GM12878 (cell line): ENCODE measurements at regions not wholly inside any gene's neighbourhood (a gene's known extent, or its start where the extent isn't known, plus 50 kb on each side); places are given as distances from the start of the nearest gene placed in this dataset.

Experiments
- ATAC-seq: fragments of 200-7000 bp; cut with Tn5 transposase; 3 replicates; pipeline ENCODE4 v1.9.1; 2020; ENCODE audit warnings: mild to moderate bottlenecking, moderate library complexity
- BruUV-seq: library from RNA; stranded (reverse); fragments of 400-500 nt; replicated peaks from 2 replicates; lab custom pipeline; 2021; lab: Mats Ljungman, UMichigan
- CTCF ChIA-PET: fragments of 300-600 bp; sonication (Branson Sonifier 250); formaldehyde crosslinking; extraction: SDS; loops from one replicate; lab custom pipeline; 2021; ENCODE audit warnings: inconsistent platforms; lab: Yijun Ruan, JAX
- POLR2A ChIA-PET: fragments of 350-600 bp; formaldehyde crosslinking; extraction: SDS; loops from one replicate; lab custom pipeline; 2021; ENCODE audit warnings: inconsistent platforms; lab: Charles Lee
- RAD21 ChIA-PET: fragments of 300-600 bp; sonication (Branson Sonifier 250); formaldehyde crosslinking; loops from one replicate; lab custom pipeline; 2023; ENCODE audit warnings: antibody characterized with exemption; ENCODE audit not compliant: unreplicated experiment; lab: Charles Lee
- SMC1A ChIA-PET: fragments of 300-600 bp; sonication (Branson Sonifier 250); formaldehyde crosslinking; loops from one replicate; lab custom pipeline; 2023; ENCODE audit not compliant: unreplicated experiment, uncharacterized antibody; lab: Charles Lee
- DNase-seq: peaks from one replicate; pipeline ENCODE4 v3.0.0-alpha.2; 2011; ENCODE audit warnings: low read depth, low spot score
- FAIRE-seq: peaks from 3 replicates; lab custom pipeline; 2011; peaks lifted over from hg19 to GRCh38; lab: Jason Lieb, UNC
- H2AFZ ChIP-seq: 2 replicates; pipeline ENCODE4 v1.6.0; 2011; ENCODE audit warnings: low read depth, low read length, control low read depth; ENCODE audit not compliant: control insufficient read depth
- H3K27ac ChIP-seq: 2 replicates; pipeline ENCODE4 v1.5.1; 2011; ENCODE audit warnings: control low read depth; ENCODE audit not compliant: control insufficient read depth, insufficient read depth
- H3K27me3 ChIP-seq, 2 experiments: replicated peaks in 1 of 2; 2 replicates each; pipeline versions ENCODE4 v1.6.0 to v1.6.1; 2011; ENCODE audit warnings: low read length in 1 of 2; ENCODE audit not compliant: control insufficient read depth in 2 of 2, insufficient read depth in 2 of 2
- H3K36me3 ChIP-seq, 2 experiments: 2 replicates each; pipeline ENCODE4 v1.5.1; 2011; ENCODE audit warnings: low read length in 1 of 2; ENCODE audit not compliant: control insufficient read depth in 2 of 2, insufficient read depth in 2 of 2
- H3K4me1 ChIP-seq: 2 replicates; pipeline ENCODE4 v1.6.1; 2011; ENCODE audit warnings: mild to moderate bottlenecking, low read length, moderate library complexity, mixed read lengths; ENCODE audit not compliant: control insufficient read depth, insufficient read depth
- H3K4me2 ChIP-seq: 2 replicates; pipeline ENCODE4 v1.6.0; 2011; ENCODE audit warnings: control low read depth; ENCODE audit not compliant: control insufficient read depth, insufficient read depth
- H3K4me3 ChIP-seq: fragments of 200-600 bp; sonication (generic); 2 replicates; pipeline ENCODE4 v1.5.1; 2016
- H3K79me2 ChIP-seq: 2 replicates; pipeline ENCODE4 v1.6.0; 2011; ENCODE audit warnings: low read length; ENCODE audit not compliant: control insufficient read depth, insufficient read depth
- H3K9ac ChIP-seq: 2 replicates; pipeline ENCODE4 v1.8.0; 2011; ENCODE audit warnings: low read length, control low read depth, mixed read lengths; ENCODE audit not compliant: control insufficient read depth, insufficient read depth
- H3K9me3 ChIP-seq: replicated peaks from 3 replicates; pipeline ENCODE4 v1.5.1; 2011; ENCODE audit warnings: mild to moderate bottlenecking, low read length; ENCODE audit not compliant: control insufficient read depth, insufficient read depth
- H4K20me1 ChIP-seq: 2 replicates; pipeline ENCODE4 v1.6.0; 2011; ENCODE audit not compliant: control insufficient read depth, insufficient read depth
- CBX3 ChIP-seq: fragments of 200-600 bp; sonication (generic); IDR thresholded peaks from 2 replicates; pipeline ENCODE4 v1.6.1; 2016; ENCODE audit warnings: low read depth, borderline replicate concordance
- CREM ChIP-seq: IDR thresholded peaks from 2 replicates; pipeline ENCODE4 v1.6.1; 2014; ENCODE audit warnings: antibody characterized with exemption, low read depth
- ETV6 ChIP-seq, 2 experiments: fragments of 450-650 bp in 1 of 2; IDR thresholded peaks in 1 of 2; conservative IDR thresholded peaks in 1 of 2; 2 replicates each; pipeline ENCODE4 v1.6.1; 2014; ENCODE audit warnings: antibody characterized with exemption in 1 of 2, borderline replicate concordance in 1 of 2, low read depth in 1 of 2, mild to moderate bottlenecking in 1 of 2, moderate library complexity in 1 of 2
- HDAC6 ChIP-seq: fragments of 200-600 bp; sonication (generic); IDR thresholded peaks from one replicate; pipeline ENCODE4 v1.8.0; 2017; ENCODE audit warnings: antibody characterized with exemption; ENCODE audit not compliant: unreplicated experiment
- IRF3 ChIP-seq: fragments of 450-650 bp; IDR thresholded peaks from 2 replicates; pipeline ENCODE4 v1.6.1; 2014; ENCODE audit warnings: mild to moderate bottlenecking
- KDM1A ChIP-seq: fragments of 200-600 bp; sonication (generic); IDR thresholded peaks from 2 replicates; pipeline ENCODE4 v1.6.1; 2016; ENCODE audit warnings: borderline replicate concordance
- KLF5 ChIP-seq: fragments of 450-650 bp; IDR thresholded peaks from 2 replicates; pipeline ENCODE4 v1.6.1; 2014; ENCODE audit warnings: mild to moderate bottlenecking; ENCODE audit not compliant: partially characterized antibody
- NFYA ChIP-seq: IDR thresholded peaks from 2 replicates; pipeline ENCODE4 v1.6.1; 2011; ENCODE audit warnings: low read depth, mild to moderate bottlenecking, low read length, improper control_type of control experiment, borderline replicate concordance
- NR2C2 ChIP-seq: IDR thresholded peaks from 2 replicates; pipeline ENCODE4 v1.6.1; 2011; ENCODE audit warnings: borderline replicate concordance, low read depth; ENCODE audit not compliant: control insufficient read depth, insufficient read length
- POLR2A ChIP-seq: IDR thresholded peaks from 2 replicates; pipeline ENCODE4 v1.6.1; 2011; ENCODE audit warnings: low read depth, mild to moderate bottlenecking, low read length
- POLR2AphosphoS5 ChIP-seq: IDR thresholded peaks from 2 replicates; pipeline ENCODE4 v1.6.1; 2011; ENCODE audit warnings: mild to moderate bottlenecking, low read length, inconsistent platforms
- RAD51 ChIP-seq: fragments of 450-650 bp; IDR thresholded peaks from 2 replicates; pipeline ENCODE4 v1.6.1; 2016; ENCODE audit warnings: moderate library complexity, mild to moderate bottlenecking, inconsistent platforms
- SIN3A ChIP-seq: IDR thresholded peaks from 2 replicates; pipeline ENCODE4 v1.6.1; 2012; ENCODE audit warnings: low read depth, low read length, improper control_type of control experiment
- SIX5 ChIP-seq: IDR thresholded peaks from 2 replicates; pipeline ENCODE4 v1.6.1; 2011; ENCODE audit warnings: mild to moderate bottlenecking, low read depth, low read length, moderate library complexity; ENCODE audit not compliant: severe bottlenecking
- SP1 ChIP-seq: IDR thresholded peaks from one replicate; pipeline ENCODE4 v1.6.1; 2011; ENCODE audit warnings: low read depth, low read length
- SREBF1 ChIP-seq: IDR thresholded peaks from 2 replicates; pipeline ENCODE4 v1.6.1; 2012; ENCODE audit warnings: mild to moderate bottlenecking, low read length
- YY1 ChIP-seq: IDR thresholded peaks from 2 replicates; pipeline ENCODE4 v1.6.1; 2011; ENCODE audit warnings: low read depth, mild to moderate bottlenecking, low read length
- in situ Hi-C: fragments of 300-500 bp; cut with MboI; formaldehyde crosslinking; loops from 9 replicates; pipeline ENCODE4 v1.14.3; 2018; ENCODE audit warnings: mixed read lengths
- intact Hi-C: fragments of 100-400 bp; cut with micrococcal nuclease; formaldehyde crosslinking; loops from one replicate; pipeline ENCODE4 v1.14.2; 2022; ENCODE audit not compliant: unreplicated experiment
- TF ChIP-seq, protein P1 (sequence below): IDR thresholded peaks from 2 replicates; pipeline ENCODE4 v1.6.1; 2012; ENCODE audit warnings: improper control_type of control experiment, low read depth, low read length; ENCODE audit not compliant: insufficient replicate concordance
- TF ChIP-seq, protein P2 (sequence below): IDR thresholded peaks from 2 replicates; pipeline ENCODE4 v1.6.1; 2011; ENCODE audit warnings: borderline replicate concordance, low read depth, mild to moderate bottlenecking, moderate library complexity, mixed read lengths, low read length; ENCODE audit not compliant: insufficient read depth; ENCODE audit errors: extremely low read length

DNA sequence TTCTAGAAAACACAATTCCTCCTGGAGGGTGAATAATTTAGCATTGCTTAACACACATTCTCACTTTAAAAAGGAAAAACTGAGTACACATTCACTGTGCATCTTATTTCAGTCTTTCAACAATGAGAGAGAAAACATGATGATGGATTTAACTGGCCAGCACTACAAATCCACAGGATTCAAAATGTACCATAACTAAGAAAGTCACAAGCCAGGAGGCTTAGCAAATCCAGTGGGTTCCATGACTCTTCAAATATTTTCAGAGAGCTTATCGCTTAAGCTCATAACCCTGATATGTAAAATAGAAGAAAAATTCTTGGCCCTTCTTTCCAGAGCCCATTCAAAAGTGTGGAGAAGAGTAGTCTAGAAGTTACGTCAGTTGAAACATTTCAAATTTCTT, 820.3 kb downstream of the LTN1 start (continued):
- TF ChIP-seq, protein P1, sequence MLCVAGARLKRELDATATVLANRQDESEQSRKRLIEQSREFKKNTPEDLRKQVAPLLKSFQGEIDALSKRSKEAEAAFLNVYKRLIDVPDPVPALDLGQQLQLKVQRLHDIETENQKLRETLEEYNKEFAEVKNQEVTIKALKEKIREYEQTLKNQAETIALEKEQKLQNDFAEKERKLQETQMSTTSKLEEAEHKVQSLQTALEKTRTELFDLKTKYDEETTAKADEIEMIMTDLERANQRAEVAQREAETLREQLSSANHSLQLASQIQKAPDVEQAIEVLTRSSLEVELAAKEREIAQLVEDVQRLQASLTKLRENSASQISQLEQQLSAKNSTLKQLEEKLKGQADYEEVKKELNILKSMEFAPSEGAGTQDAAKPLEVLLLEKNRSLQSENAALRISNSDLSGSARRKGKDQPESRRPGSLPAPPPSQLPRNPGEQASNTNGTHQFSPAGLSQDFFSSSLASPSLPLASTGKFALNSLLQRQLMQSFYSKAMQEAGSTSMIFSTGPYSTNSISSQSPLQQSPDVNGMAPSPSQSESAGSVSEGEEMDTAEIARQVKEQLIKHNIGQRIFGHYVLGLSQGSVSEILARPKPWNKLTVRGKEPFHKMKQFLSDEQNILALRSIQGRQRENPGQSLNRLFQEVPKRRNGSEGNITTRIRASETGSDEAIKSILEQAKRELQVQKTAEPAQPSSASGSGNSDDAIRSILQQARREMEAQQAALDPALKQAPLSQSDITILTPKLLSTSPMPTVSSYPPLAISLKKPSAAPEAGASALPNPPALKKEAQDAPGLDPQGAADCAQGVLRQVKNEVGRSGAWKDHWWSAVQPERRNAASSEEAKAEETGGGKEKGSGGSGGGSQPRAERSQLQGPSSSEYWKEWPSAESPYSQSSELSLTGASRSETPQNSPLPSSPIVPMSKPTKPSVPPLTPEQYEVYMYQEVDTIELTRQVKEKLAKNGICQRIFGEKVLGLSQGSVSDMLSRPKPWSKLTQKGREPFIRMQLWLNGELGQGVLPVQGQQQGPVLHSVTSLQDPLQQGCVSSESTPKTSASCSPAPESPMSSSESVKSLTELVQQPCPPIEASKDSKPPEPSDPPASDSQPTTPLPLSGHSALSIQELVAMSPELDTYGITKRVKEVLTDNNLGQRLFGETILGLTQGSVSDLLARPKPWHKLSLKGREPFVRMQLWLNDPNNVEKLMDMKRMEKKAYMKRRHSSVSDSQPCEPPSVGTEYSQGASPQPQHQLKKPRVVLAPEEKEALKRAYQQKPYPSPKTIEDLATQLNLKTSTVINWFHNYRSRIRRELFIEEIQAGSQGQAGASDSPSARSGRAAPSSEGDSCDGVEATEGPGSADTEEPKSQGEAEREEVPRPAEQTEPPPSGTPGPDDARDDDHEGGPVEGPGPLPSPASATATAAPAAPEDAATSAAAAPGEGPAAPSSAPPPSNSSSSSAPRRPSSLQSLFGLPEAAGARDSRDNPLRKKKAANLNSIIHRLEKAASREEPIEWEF, result no peak
- TF ChIP-seq NR2C2, result no peak
- TF ChIP-seq SIX5, result no peak
- no peak for TF ChIP-seq KDM1A
- TF ChIP-seq HDAC6, result no peak
- TF ChIP-seq KLF5, result no peak

GRCh38 chr21:28167366-28167765, 825.3 kb downstream of the LTN1 start:
- BruUV-seq, result no TSS peak
- ATAC-seq (no peak), FAIRE-seq (no peak), DNase-seq (no peak)
- no peak overlapping the region for H3K27ac ChIP-seq
- no peaks in the 10 kb centered on the region for H3K27me3 ChIP-seq
- in situ Hi-C loops (no loop called here), intact Hi-C loops (no loop called here)
- H3K4me3 ChIP-seq, result no peak overlapping the region
- ChIA-PET SMC1A (no interaction called here), CTCF (no interaction called here), RAD21 (no interaction called here), POLR2A (no interaction called here)
- no peaks in the 10 kb centered on the region for H3K79me2 ChIP-seq
- no peak overlapping the region for H2AFZ ChIP-seq
- H4K20me1 ChIP-seq, result no peaks in the 10 kb centered on the region
- no peaks in the 10 kb centered on the region for H3K9me3 ChIP-seq
- no peak overlapping the region for H3K9ac ChIP-seq
- H3K4me1 ChIP-seq, result no peaks in the 10 kb centered on the region
- no peak overlapping the region for H3K4me2 ChIP-seq
- no peaks in the 10 kb centered on the region for H3K36me3 ChIP-seq
- TF ChIP-seq CBX3 (no peak), RAD51 (no peak), SREBF1 (no peak), ETV6 (conservative IDR thresholded peaks at IDR 0.05 in 1 of 2, IDR thresholded peaks at IDR 0.05 in 1 of 2; ENCODE audit: borderline replicate concordance in 1 of 2, low read depth in 1 of 2) (no peak), YY1 (no peak), CREM (no peak), IRF3 (no peak), NFYA (no peak), POLR2AphosphoS5 (no peak), SIN3A (no peak), SP1 (no peak), POLR2A (no peak)
- TF ChIP-seq, protein P2, sequence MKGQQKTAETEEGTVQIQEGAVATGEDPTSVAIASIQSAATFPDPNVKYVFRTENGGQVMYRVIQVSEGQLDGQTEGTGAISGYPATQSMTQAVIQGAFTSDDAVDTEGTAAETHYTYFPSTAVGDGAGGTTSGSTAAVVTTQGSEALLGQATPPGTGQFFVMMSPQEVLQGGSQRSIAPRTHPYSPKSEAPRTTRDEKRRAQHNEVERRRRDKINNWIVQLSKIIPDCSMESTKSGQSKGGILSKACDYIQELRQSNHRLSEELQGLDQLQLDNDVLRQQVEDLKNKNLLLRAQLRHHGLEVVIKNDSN, result no peak
